HG03097 (cell line): ENCODE measurements at regions not wholly inside any gene's neighbourhood (a gene's known extent, or its start where the extent isn't known, plus 50 kb on each side); places are given as distances from the start of the nearest gene placed in this dataset.

Experiments used
- ATAC-seq: cut with Tn5 transposase; IDR thresholded peaks from one replicate; pipeline ENCODE4 v1.9.1; 2021; ENCODE audit not compliant: unreplicated experiment, low FRiP score

DNA sequence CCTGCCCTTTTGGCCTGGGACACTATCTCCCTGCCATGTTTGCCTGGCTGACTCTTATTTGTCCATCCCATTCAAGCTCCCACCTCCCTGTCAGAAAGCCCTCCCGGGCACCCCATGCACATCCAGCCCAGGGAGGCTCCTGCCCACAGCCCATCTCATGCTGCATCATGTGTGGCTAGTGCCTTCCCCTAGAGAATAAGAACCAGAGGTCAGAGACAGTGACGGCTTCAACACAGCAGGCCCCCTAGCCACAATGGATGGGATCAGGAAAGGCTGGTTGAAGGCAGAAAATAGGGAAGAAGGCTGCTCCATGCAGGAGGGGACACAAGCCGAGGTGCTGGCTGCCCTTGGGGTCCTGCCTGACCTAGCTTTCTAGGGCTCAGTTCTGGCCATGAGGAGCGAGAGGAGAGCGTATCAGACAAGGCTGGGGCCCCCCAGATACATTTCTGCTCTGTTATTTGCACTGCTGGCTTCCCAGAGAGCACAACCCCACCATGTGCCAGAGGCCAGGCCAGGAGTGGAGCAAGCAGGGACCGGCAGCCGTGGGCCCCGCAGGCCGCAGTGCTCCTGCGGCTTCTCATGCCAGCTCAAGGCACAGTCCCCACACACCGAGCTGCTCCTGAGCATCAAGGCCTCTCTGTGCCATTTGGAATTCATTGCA is 161.1 kb upstream of the ZMIZ1 start:
- ATAC-seq, result no peak

- ATAC-seq, result no peak
Measured at GRCh38 chr10:78909221-78909620, 159.5 kb upstream of the ZMIZ1 start.

DNA sequence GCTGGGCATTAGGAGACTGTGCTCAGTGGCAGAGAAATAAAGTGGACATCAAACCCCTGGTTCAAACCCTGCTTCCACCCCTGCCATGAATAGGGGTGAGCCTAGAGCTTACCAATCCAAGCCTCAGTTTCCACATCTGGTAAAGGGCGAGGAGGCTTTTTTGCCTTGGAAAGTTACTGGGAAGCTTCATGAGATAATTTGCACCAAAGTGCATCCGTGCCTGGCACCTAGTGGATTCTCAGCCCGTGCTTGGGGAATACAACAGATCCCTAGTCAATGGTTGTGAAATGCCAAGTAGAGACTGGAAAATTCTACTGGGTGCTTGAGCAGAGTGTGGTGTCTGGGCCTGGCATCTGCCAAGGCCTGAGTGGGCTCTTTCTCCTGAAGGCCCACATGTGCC is 158.7 kb upstream of the ZMIZ1 start:
- ATAC-seq, result no peak

GRCh38 chr10:78910476-78910875 is 158.3 kb upstream of the ZMIZ1 start:
- no peak for ATAC-seq

DNA sequence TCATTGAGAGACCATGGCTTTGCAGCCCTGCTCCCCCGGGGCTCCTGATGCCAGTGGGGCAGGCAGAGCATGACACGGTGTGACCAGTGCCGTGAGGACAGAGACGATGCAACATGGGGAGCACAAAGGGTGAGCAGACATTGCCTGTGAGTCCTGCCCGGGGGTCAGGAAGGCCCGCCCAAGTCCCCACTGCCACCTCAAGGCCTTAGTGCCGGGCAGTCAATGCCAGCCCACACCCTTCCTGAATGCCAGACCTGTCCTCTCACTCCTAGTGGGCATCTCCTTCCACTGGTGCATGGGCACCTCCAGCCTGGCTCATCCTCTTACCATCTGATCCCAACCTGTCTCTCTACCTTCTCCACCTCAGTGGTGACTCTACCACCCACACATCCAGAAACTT is 157.9 kb upstream of the ZMIZ1 start:
- no peak for ATAC-seq

- no peak for ATAC-seq
Measured at GRCh38 chr10:78911533-78912340, 157.0 kb upstream of the ZMIZ1 start.

DNA sequence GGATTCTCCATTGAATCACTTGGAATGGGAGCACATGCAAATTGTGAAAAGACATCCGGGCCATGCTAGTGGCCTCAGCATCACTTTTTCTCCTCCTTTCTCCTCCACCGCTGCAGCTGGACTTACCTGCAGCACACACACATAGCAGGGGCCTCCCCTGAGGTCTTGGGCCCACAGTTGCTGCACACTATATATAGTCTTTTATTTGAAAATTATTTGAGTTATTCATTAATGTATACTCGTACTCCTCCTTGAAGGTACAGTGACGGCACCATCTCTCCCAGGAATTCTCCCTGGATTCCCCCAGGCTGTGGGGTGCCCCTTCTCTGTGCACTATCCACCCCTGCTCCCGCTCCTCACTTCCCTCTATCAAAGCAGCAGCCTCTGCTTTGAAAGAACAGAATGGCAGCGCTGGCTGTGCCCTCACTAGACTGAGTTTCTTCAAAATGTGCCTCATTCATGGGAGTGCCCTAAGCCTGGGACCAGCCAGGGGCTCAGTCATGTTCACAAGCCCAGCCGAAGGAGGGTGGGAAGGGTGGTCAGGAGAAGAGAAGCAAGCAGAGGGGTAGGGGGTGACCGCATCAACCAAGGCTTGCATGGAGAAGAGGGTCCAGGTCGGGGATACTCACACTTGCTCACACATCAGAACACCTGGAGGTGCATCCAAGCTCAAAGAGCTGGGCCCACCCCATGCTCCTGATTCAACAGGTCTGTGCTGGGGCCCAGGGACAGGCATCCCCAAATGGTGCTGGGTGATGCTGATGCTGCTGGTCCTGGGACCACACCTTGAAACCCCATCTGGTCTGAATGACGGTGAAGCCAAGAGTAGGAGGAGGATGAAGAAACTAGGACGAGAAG is 156.2 kb upstream of the ZMIZ1 start:
- ATAC-seq, result no peak

DNA sequence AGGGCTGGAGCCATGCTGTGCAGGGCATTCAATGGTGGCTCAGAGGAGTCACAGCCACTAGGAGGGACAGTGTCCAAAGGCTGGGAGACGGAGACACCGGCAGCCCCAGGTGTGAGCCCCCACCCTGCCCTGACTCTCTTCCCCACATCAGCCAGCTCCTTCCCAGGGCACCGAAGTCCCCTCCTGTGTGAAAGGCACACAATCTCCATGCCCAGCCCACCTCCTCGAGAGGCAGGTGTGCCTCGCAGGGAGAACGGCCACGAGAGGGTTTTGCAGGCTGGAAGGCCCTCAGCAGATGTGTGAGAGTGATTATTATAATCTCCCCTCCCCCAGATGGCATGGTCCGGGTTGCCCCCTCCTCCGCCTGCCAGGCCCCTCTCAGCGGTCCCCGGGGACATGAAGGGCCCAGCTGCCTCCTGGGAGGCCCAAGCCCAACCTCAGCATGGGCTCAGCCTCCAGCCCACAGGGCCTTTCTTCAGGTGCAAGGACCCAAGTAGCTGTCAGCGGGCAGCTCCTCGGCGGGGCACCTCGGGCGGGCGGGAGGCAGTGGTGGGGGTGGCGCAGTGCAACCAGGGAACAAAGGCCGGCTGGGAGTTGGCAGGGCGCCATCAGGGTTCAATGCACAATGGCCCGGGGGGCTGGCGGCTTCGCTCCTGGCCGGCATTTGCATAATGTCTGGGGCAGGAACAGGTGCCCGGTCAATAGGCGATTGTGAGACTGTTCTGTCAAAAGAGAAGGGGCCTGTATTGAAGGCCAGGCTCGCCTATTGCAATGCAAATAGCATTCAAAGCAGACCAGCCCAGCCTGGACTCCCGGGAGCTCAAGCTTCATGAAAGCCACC is 155.3 kb upstream of the ZMIZ1 start:
- ATAC-seq, result no peak

- no peak for ATAC-seq
Measured at GRCh38 chr10:78914060-78914378, 154.7 kb upstream of the ZMIZ1 start.

- no peak for ATAC-seq
Measured at GRCh38 chr10:78914502-78915189, 154.1 kb upstream of the ZMIZ1 start.

- no peak for ATAC-seq
Measured at GRCh38 chr10:78915190-78915518, 153.6 kb upstream of the ZMIZ1 start.

DNA sequence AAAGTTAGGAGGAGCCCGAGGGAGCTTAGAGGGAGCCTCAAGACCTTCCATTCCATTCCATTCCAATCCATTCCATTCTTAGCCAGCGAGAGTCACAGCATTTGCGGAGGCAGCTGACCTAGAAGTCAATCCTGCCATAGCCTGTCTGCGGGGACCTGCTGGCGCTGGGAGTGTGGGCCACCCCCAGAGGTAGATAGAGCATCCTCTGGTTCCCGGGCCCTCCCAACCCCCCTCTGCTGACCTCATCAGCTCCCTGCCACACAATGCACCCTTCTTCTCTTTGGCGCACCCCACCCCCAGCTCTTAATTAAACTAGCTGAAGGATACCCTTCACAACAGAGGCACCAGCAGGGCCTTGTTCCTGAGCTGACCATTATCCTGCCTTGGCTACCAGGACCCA is 152.5 kb upstream of the ZMIZ1 start:
- no peak for ATAC-seq

GRCh38 chr10:78919181-78919966 is 149.4 kb upstream of the ZMIZ1 start:
- no peak for ATAC-seq

DNA sequence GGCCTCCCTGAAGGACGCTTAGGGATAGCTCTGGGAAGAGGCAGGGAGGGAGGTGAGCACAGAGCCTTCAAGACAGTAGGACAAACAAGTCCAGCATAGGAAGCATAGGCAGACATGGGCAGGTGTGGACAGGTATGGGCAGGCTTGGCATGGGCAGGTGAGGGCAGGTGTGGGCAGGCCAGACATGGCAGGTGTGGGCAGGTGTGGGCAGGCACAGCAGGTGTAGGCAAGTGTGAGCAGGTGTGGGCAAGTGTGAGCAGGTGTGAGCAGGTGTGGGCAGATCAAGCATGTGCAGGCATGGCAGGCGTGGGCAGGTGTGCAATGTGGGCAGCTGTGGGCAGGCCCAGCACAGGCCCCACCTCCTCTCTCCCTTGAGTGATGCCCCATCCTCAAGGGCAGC is 148.8 kb upstream of the ZMIZ1 start:
- ATAC-seq, result no peak

- no peak for ATAC-seq
Measured at GRCh38 chr10:78921895-78922294, 146.9 kb upstream of the ZMIZ1 start.

DNA sequence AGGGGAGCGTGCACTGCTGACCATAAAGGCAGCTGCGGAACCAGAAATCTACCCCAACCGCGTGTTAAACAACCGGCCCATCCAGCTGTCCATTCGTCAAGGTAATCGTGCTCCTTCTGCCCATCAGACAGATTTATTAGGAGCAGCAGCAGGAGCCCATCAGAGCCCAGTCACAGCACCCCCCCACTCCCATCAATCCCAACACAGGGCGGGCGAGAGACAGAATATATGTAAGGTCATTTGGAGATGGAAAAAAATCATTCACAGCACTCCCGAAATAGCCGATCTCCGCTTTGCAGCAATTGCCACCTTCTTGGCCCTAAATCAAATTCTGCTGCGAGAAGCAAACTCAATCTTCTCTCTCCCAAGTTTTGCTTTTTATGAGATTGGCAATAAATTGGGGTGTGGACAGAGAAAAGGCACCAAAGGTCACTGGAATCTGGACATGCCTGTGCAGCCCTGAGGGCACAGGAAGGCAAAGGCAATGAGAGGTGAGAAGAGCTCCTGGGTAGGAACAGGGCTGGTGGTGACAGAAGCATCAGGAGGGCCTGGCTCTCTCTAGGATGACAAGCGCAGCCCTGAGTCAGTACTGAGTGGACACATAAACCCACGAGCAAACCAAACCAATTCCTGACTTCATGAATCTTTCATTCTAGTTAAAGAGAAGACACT is 145.0 kb upstream of the ZMIZ1 start:
- ATAC-seq, result no peak

DNA sequence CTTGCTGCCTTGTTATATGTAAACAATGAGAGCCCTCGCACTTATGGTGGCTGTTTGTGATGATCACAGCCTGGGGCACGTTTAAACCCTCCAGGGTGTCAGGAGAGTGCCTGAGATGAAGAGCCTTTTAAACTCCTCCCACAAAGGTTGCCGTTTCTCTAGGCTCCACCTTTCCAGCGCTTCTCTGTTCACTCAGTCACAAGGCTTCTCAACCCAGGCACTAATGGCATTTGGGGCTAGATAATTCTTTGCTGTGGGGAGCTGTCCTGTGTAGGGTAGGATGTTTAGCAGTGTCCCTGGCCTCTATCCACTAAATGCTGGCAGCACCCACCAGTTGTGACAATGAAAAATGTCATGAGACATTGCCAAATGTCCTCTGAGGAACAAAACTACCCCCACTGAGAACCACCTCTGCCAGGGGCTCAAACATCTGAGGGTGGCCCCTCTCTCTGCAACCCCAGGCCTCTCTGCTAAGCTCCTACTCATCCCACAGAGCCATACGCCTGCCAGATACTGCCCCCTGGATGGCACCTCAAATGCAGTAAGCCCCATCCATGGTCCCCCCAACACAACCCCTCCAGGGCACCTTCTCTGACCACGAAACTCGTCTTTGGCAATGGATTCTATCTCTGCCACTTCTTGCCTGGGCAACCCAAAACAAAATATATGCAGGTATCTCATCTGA is 144.3 kb upstream of the ZMIZ1 start:
- no peak for ATAC-seq

DNA sequence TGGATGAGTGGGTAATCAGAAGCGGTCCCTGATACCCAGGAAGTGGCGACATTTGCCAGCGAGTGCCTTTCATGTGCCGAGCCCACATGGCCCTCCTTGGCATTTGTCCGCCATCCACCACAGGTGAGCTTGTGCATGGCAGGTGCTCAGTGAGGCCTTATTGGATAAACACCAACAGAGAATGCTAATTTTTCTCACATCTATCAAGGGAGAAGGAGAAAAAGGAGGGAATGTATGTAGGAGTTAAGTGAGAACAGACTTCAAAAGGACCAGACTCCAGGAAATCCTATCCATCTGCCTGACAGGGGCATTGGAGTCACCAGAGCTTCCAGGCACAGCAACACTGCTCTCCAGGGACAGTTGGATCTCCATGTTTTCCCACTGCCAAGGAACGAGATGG is 143.5 kb upstream of the ZMIZ1 start:
- ATAC-seq, result no peak
